ENCODE measurements at regions not wholly inside any gene's neighbourhood (a gene's known extent, or its start where the extent isn't known, plus 50 kb on each side); places are given as distances from the start of the nearest gene placed in this dataset.

GRCh38 chr5:1706428-1706827 is 93.2 kb downstream of the MRPL36 start (continued):
- TF ChIP-seq REST (IDR thresholded peaks at IDR 0.05; ENCODE audit: low read depth, low read length) (no peak), FOSL2 (IDR thresholded peaks at IDR 0.05; ENCODE audit: borderline replicate concordance, low read depth) (no peak), MXI1 (IDR thresholded peaks at IDR 0.05; ENCODE audit: low read depth, low read length) (no peak), POLR2AphosphoS5 (IDR thresholded peaks at IDR 0.05; ENCODE audit: low read depth, low read length) (no peak), GATA2 (CRISPR knock-in tag; IDR thresholded peaks at IDR 0.05) (no peak), SMC3 (IDR thresholded peaks at IDR 0.05; ENCODE audit: low read depth, low read length) (no peak), FOXM1 (IDR thresholded peaks at IDR 0.05; ENCODE audit: low read depth) (no peak), JUND (IDR thresholded peaks at IDR 0.05) (no peak), CHD2 (IDR thresholded peaks at IDR 0.05; ENCODE audit: low read length, partially characterized antibody) (no peak), EP300 (IDR thresholded peaks at IDR 0.05; ENCODE audit: borderline replicate concordance in 1 of 2, low read depth in 1 of 2, low read length in 1 of 2) (no peak), NFIC (IDR thresholded peaks at IDR 0.05; ENCODE audit: borderline replicate concordance) (no peak)

DNA sequence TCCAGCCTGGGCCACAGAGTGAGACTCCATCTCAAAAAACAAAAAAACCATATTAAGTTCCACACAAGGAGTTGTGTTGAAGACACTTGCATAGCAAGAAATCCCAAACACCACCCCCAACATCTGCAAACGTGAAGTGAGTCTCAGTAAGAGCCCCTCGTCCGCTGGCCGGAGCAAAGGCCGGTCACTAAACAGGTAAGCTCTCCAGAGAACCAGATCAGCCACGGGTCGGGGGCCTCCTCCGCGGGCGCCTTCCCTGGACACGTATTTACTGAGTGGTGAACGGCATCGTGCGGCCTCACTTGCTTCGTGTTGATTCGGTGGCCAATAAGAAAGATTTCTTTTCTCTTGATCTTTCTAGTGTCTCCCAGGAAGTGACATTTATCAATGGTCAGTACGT is 93.6 kb downstream of the MRPL36 start:
- CTCF ChIA-PET: no interaction called here
- H3K27me3 ChIP-seq (ENCODE audit: insufficient read depth): peaks cover 73% of the 10 kb centered on the region
- no peaks in the 10 kb centered on the region for H3K9me3 ChIP-seq
- no peaks in the 10 kb centered on the region for H3K9me2 ChIP-seq
- DNase-seq: no peak
- TF ChIP-seq TEAD4 (IDR thresholded peaks at IDR 0.05; ENCODE audit: borderline replicate concordance, insufficient read depth) (no peak), MEF2A (IDR thresholded peaks at IDR 0.05; ENCODE audit: borderline replicate concordance, low read depth) (no peak)
- no peaks in the 10 kb centered on the region for H4K20me1 ChIP-seq (ENCODE audit: insufficient read depth)
- 37% methylated on average over 13 of the region's 17 CpGs for WGBS (ENCODE audit: low lambda C conversion rate)
- H3K4me2 ChIP-seq: no peak overlapping the region
- no peaks in the 10 kb centered on the region for H3K4me1 ChIP-seq (ENCODE audit: control insufficient read depth in 1 of 2, insufficient read depth in 2 of 2, low read depth in 1 of 2, low read length in 1 of 2)
- H3K27ac ChIP-seq (ENCODE audit: low read depth in 2 of 2, low read length in 1 of 2): no peak overlapping the region
- no peaks in the 10 kb centered on the region for H3K79me2 ChIP-seq (ENCODE audit: insufficient read depth)
- no peaks in the 10 kb centered on the region for H3K36me3 ChIP-seq (replicated peaks in 1 of 2; ENCODE audit: control insufficient read depth in 1 of 2, insufficient read depth in 2 of 2, low read length in 1 of 2)
- H3F3A ChIP-seq (replicated peaks; ENCODE audit: insufficient read depth): no peaks in the 10 kb centered on the region
- H2AFZ ChIP-seq (ENCODE audit: low read depth): no peak overlapping the region
- H3K4me3 ChIP-seq (ENCODE audit: low read depth in 2 of 2, low read length in 1 of 2): no peak overlapping the region
- no peak overlapping the region for H3K9ac ChIP-seq
- POLR2A ChIA-PET: no interaction called here

DNA sequence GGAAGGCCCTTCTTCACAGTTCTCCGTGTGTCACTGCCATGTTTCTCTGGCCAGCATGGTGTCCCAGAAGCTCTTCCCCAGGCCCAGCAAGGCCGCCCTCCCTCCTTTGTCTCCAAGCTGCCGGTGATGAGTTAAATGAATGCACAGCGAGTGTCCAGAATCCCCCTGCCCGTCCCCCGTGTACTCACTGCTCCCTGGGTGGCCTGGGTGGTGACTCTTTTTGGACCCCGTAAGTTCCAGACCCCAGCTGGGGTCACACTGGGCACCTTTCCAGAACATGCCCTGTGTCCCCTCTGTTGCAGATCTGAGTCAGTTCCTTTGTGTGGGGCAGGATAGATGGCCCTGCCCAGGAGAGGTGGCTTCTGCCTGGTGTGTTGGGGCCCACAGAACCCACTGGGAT is 95.0 kb downstream of the MRPL36 start:
- Histone ChIP-seq H3K9me3 (no peaks in the 10 kb centered on the region), H3K9ac (no peak overlapping the region), H3F3A (replicated peaks; ENCODE audit: insufficient read depth) (no peaks in the 10 kb centered on the region), H3K79me2 (ENCODE audit: insufficient read depth) (no peaks in the 10 kb centered on the region), H2AFZ (ENCODE audit: low read depth) (no peak overlapping the region), H3K4me2 (no peak overlapping the region), H3K9me2 (no peaks in the 10 kb centered on the region), H3K36me3 (replicated peaks in 1 of 2; ENCODE audit: control insufficient read depth in 1 of 2, insufficient read depth in 2 of 2, low read length in 1 of 2) (no peaks in the 10 kb centered on the region), H4K20me1 (ENCODE audit: insufficient read depth) (no peaks in the 10 kb centered on the region), H3K4me3 (ENCODE audit: low read depth in 2 of 2, low read length in 1 of 2) (no peak overlapping the region), H3K27ac (ENCODE audit: low read depth in 2 of 2, low read length in 1 of 2) (no peak overlapping the region), H3K27me3 (ENCODE audit: insufficient read depth) (peaks cover 81% of the 10 kb centered on the region), H3K4me1 (ENCODE audit: control insufficient read depth in 1 of 2, insufficient read depth in 2 of 2, low read depth in 1 of 2, low read length in 1 of 2) (no peaks in the 10 kb centered on the region)
- no peak for DNase-seq
- 11% methylated on average over 7 of the region's 7 CpGs for WGBS (ENCODE audit: low lambda C conversion rate)
- no peak for TF ChIP-seq EP300 (IDR thresholded peaks at IDR 0.05; ENCODE audit: borderline replicate concordance in 1 of 2, low read depth in 1 of 2, low read length in 1 of 2)
- TF ChIP-seq GABPA (IDR thresholded peaks at IDR 0.05; ENCODE audit: low read depth): no peak
- TF ChIP-seq, protein P1, sequence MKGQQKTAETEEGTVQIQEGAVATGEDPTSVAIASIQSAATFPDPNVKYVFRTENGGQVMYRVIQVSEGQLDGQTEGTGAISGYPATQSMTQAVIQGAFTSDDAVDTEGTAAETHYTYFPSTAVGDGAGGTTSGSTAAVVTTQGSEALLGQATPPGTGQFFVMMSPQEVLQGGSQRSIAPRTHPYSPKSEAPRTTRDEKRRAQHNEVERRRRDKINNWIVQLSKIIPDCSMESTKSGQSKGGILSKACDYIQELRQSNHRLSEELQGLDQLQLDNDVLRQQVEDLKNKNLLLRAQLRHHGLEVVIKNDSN (IDR thresholded peaks at IDR 0.05; ENCODE audit: borderline replicate concordance, low read depth): no peak
- no peak for TF ChIP-seq TAF1 (IDR thresholded peaks at IDR 0.05; ENCODE audit: borderline replicate concordance, low read depth, low read length)
- no peak for TF ChIP-seq FOXM1 (IDR thresholded peaks at IDR 0.05; ENCODE audit: low read depth)
- no peak for TF ChIP-seq FOSL2 (IDR thresholded peaks at IDR 0.05; ENCODE audit: borderline replicate concordance, low read depth)
- TF ChIP-seq SMC3 (IDR thresholded peaks at IDR 0.05; ENCODE audit: low read depth, low read length): no peak
- no peak for TF ChIP-seq CHD2 (IDR thresholded peaks at IDR 0.05; ENCODE audit: low read length, partially characterized antibody)
- no peak for TF ChIP-seq USF2 (IDR thresholded peaks at IDR 0.05; ENCODE audit: borderline replicate concordance, low read depth, low read length)
- TF ChIP-seq RCOR1 (IDR thresholded peaks at IDR 0.05; ENCODE audit: low read length): no peak
- TF ChIP-seq TEAD4 (IDR thresholded peaks at IDR 0.05; ENCODE audit: borderline replicate concordance, insufficient read depth): no peak
- no peak for TF ChIP-seq ELF1 (IDR thresholded peaks at IDR 0.05)
- TF ChIP-seq YY1 (IDR thresholded peaks at IDR 0.05; ENCODE audit: low read depth): no peak
- no peak for TF ChIP-seq RAD21 (IDR thresholded peaks at IDR 0.05; ENCODE audit: low read length)
- TF ChIP-seq, protein P2, sequence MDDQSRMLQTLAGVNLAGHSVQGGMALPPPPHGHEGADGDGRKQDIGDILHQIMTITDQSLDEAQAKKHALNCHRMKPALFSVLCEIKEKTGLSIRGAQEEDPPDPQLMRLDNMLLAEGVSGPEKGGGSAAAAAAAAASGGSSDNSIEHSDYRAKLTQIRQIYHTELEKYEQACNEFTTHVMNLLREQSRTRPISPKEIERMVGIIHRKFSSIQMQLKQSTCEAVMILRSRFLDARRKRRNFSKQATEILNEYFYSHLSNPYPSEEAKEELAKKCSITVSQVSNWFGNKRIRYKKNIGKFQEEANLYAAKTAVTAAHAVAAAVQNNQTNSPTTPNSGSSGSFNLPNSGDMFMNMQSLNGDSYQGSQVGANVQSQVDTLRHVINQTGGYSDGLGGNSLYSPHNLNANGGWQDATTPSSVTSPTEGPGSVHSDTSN (IDR thresholded peaks at IDR 0.05): no peak
- ChIA-PET CTCF (interaction anchor here (1.1 to 1.4 kb wide), 2 partner anchors 50 to 60 kb away, joined by 3 to 4 read pairs; no protein-coding TSS in a partner anchor), POLR2A (no interaction called here)
